GM20431 (cell line): ENCODE measurements at regions not wholly inside any gene's neighbourhood (a gene's known extent, or its start where the extent isn't known, plus 50 kb on each side); places are given as distances from the start of the nearest gene placed in this dataset.

ENCODE experiments used
- in situ Hi-C: fragments of 300-500 bp; cut with MseI, MboI; formaldehyde crosslinking; loops from one replicate; pipeline ENCODE4 v1.15.0; 2020; ENCODE audit warnings: low sequenced_read_pairs; ENCODE audit not compliant: unreplicated experiment

GRCh38 chr15:31484986-31485385, 158.4 kb downstream of the KLF13 start:
- in situ Hi-C loops, result loop anchor here (25.0 kb wide), 1 partner anchor 273 kb away; no protein-coding TSS in a partner anchor

DNA sequence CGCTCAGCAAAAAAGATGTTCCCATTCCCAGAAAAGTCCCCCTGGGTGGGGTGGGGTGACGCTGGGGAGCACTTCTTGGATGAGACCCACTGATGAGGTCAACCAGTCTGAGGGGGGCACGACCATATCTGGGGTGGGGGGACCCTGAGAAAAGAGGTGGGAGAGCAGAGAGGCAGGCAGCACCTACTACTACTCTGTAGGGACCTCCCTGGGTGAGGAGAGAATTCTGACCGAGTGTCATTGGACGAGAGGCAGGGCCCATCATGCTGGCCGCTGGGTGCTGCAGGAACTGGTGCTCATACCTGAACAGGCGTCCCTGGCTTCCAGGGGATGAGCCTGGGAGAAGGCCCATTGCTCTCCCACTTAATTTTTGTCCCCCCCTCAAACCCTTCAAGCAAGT, 158.8 kb downstream of the KLF13 start:
- in situ Hi-C loops, result loop anchor here (25.0 kb wide), 1 partner anchor 273 kb away; no protein-coding TSS in a partner anchor

DNA sequence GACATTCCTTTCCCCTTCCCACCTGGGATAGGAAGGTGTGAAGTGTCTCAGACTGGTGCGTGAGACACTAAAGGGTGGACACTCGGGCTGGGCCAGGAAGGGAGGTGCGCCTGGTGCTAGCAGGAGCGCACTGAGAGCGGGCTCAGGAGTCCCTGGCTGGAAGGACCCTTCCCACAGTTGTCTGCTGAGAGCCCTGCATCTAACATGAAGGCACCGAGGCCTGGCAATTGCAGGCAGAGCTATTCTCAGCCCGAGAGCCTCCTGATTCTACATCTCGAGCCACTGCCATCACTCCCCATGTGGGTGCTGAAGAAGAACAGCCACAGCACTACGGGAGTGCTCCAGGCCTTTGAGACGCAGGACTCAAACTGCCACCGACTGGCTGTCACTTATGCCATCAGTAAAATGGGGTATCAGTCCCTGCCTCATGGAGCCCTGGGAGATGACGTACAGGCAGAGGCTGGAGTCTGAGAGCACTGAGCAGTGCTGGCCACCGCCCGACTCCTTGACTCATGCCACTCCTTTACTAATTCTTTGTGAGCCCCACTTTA, 159.4 kb downstream of the KLF13 start:
- in situ Hi-C loops, result loop anchor here (25.0 kb wide), 1 partner anchor 274 kb away; no protein-coding TSS in a partner anchor

GRCh38 chr15:31486506-31486905, 159.9 kb downstream of the KLF13 start:
- in situ Hi-C loops, result loop anchor here (25.0 kb wide), 1 partner anchor 274 kb away; no protein-coding TSS in a partner anchor

- in situ Hi-C loops, result loop anchor here (25.0 kb wide), 1 partner anchor 275 kb away; no protein-coding TSS in a partner anchor
Observed at GRCh38 chr15:31486906-31487695, 160.5 kb downstream of the KLF13 start.

DNA sequence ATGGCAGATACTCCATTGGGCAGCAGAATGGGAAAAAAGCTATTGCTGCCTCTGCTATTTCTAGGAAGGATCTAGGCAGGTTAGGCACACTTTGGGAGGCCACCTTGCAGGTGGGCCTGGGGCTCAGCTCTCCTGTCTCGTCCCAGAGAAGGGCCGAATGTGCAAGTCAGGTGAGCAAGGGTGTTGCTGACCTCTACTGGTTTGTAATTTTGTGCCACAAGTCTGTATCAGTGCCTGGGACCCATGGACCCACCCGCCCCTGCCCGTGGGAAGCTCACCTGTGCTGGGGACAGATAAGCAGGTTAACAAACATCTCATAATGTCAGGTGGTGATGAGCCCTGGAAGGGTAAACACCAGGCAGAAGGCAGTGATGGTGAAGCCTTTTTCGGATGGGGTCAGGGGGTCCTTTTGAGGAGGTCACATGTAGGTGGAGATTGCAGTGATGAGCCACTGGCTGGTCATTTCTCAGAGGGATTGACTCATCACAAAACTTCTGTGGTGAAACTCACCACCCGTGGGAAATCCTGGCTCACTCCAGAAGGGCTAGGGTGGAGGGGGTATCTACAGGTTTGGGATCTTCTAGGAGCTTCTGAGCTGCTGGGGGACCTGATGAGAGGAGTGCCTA, 161.3 kb downstream of the KLF13 start:
- in situ Hi-C loops, result loop anchor here (25.0 kb wide), 1 partner anchor 276 kb away; no protein-coding TSS in a partner anchor

GRCh38 chr15:31488437-31489204, 162.0 kb downstream of the KLF13 start:
- in situ Hi-C loops, result loop anchor here (25.0 kb wide), 1 partner anchor 276 kb away; no protein-coding TSS in a partner anchor

DNA sequence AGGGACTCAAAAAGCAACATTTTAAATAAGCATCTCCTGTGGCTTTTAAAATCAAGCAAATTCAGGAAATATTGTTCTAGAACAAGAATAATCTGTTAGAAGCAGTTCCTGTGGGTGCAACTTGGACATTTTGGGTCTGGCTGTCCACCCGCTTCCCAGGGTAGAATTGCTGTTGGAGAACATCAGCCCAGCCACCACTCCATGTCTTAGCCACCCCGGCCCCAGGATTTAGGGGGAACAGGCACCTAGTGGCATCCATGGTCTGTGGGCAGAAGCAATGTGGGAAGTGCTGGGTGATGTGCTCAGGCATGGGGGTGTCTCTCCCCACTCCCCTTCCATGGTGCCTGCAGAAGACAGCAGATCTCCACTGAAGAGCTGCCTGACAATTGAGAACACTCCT, 162.6 kb downstream of the KLF13 start:
- in situ Hi-C loops, result loop anchor here (25.0 kb wide), 1 partner anchor 277 kb away; no protein-coding TSS in a partner anchor

DNA sequence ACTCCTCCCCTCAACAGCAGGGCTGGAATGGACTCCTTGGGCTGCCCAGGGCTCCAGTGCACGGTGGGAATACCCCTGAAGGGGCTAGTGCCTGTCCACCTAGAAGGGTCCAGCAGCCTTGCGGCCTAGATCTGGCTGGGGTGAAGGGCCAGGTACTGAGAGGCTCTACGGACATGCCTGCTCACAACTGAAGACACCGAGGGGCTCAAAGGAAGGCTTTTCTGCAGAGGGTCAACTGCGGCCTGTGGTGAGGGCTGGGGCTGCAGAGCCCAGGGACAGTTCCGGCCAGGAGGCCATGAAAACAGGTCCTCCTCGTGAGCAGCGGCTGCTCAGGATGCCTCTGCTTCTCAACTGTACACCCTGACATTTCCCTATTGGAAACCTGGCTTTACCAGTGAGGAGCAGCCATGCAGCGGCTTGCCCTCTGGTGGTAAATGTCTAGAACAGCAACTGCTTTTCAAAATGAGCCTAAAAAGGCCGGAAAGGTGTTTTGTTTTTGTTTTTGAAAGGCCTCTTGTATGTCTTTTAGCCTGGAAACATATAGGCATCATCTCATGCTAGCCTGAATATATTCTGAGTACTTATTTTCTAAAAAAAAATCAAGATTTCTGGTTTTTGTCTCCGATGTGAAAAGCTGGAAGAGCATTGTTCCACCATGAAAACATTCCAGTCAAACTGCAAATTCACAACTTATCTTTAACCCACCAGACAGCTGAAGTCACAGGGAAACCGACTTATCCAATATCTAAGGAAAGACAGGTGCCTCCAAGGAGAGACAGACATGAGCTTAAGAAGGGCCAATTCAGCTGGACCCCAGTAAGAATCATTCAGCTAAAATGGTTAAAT, 163.4 kb downstream of the KLF13 start:
- in situ Hi-C loops, result loop anchor here (25.0 kb wide), 1 partner anchor 278 kb away; no protein-coding TSS in a partner anchor

DNA sequence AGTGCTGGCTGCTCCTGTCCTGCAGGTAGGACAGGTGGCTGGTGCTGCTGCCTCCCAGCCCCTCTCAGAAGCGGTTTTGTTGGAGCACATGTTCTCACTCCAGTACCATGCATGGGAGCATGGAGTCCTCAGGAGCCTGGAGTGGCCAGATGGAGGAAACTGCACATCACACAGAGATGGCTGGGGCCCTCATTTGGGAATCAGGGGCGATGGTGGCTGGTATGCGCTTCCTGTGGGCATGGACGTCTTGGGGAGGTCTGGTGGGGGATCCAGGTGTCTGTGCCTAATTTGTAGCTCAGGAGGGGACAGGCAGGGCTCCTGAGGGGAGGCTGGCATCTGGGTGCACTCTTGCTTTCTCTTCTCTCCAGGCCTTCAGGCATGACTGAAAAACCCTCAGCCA, 168.2 kb downstream of the KLF13 start:
- in situ Hi-C loops, result loop anchor here (25.0 kb wide), 1 partner anchor 282 kb away; no protein-coding TSS in a partner anchor

GRCh38 chr15:31495281-31495680, 168.6 kb downstream of the KLF13 start:
- in situ Hi-C loops, result loop anchor here (25.0 kb wide), 1 partner anchor 283 kb away; no protein-coding TSS in a partner anchor

DNA sequence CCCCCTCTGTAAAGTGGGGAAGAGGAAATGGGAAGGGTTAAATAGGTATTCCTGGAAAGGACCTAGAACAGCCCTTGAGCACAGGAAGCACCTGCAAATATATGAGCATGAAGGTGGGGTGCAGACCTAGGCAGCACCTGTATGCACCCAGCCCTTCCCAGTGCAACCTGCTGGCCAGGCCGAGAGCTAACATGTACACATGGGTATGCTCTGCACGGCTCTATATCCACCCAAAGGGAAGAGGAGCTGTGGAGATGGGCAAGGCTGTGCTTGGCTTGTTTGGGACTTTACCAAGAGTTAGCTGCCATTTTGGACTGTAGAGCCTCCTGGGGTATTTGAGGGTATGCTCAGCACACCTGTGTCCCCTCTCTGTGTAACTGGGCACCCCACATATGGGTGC, 171.2 kb downstream of the KLF13 start:
- in situ Hi-C loops, result loop anchor here (25.0 kb wide), 1 partner anchor 286 kb away; no protein-coding TSS in a partner anchor

DNA sequence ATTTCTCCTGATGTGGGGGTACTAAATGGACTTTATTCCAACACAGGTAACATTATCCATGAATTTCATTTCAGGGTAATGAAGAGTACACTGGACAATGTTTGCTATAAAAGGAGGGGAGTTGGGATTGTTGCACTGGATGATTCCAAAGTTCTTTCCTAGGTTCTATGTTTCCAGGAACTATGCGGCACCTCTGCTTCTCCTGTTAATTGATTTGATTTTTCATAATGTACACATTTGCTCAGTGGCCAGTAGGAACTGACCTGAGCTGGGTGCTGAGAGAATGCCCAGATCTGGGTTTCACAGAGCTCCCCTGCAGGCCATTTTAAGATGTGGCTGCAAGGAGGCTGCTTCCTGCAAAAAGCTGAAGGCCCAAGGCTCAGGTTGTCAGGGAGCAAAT, 171.7 kb downstream of the KLF13 start:
- in situ Hi-C loops, result loop anchor here (25.0 kb wide), 1 partner anchor 286 kb away; no protein-coding TSS in a partner anchor

DNA sequence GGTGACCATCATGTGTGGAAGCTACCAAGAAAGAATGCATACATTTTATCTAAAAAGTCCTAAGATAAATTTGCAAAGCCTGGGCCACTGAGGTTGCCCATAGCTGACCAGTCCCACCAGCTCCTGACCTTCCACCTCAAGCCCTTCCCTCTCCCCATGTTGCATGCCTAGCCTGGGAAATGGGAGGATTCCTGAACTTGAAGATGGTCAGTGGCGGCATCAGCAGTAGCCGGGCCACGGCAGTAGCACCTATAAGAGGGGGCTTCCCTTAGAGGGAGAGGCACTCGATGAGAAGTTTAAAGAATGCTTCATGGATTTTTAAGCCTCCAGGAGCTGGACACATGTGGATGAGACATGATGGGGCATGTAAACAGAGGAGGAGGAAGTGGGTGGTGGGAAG, 172.1 kb downstream of the KLF13 start:
- in situ Hi-C loops, result loop anchor here (25.0 kb wide), 1 partner anchor 286 kb away; no protein-coding TSS in a partner anchor

GRCh38 chr15:31499236-31499952, 172.8 kb downstream of the KLF13 start:
- in situ Hi-C loops, result loop anchor here (25.0 kb wide), 1 partner anchor 287 kb away; no protein-coding TSS in a partner anchor

GRCh38 chr15:31499953-31500765, 173.5 kb downstream of the KLF13 start:
- in situ Hi-C loops, result loop anchor here (25.0 kb wide), 1 partner anchor 288 kb away; no protein-coding TSS in a partner anchor

GRCh38 chr15:31500766-31501449, 174.3 kb downstream of the KLF13 start:
- in situ Hi-C loops, result no loop called here
